Stimulated activated CD4-positive, alpha-beta T cell treated with anti-CD3 and anti-CD28 coated beads, Interleukin-1b, Interleukin-23, amount 100 ng/mL, for 48 hours (primary cell): ENCODE measurements at regions not wholly inside any gene's neighbourhood (a gene's known extent, or its start where the extent isn't known, plus 50 kb on each side); places are given as distances from the start of the nearest gene placed in this dataset.
A peak's percentile ranks its signal among the peaks of the same experiment; 100 is the strongest.

Source experiments
- DNase-seq: peaks from one replicate; pipeline ENCODE4 v3.0.0-alpha.2; 2020

- no peak for DNase-seq
These were observed 61.4 kb downstream of the TM2D3 start for GRCh38 chr15:101590785-101591184.

GRCh38 chr15:101583284-101583683, 68.9 kb downstream of the TM2D3 start:
- no peak for DNase-seq

GRCh38 chr15:101580431-101580830, 71.8 kb downstream of the TM2D3 start:
- no peak for DNase-seq

GRCh38 chr15:101579631-101580163, 72.5 kb downstream of the TM2D3 start:
- DNase-seq = no peak

GRCh38 chr15:101578443-101578894, 73.7 kb downstream of the TM2D3 start:
- DNase-seq = peak; percentile 14

GRCh38 chr15:101573951-101574350, 78.2 kb downstream of the TM2D3 start:
- no peak for DNase-seq

GRCh38 chr15:101570241-101570640, 80.7 kb upstream of the PCSK6 start:
- DNase-seq = no peak

- no peak for DNase-seq
These were observed 79.5 kb upstream of the PCSK6 start for GRCh38 chr15:101568821-101569555.

- DNase-seq = no peak
These were observed 78.8 kb upstream of the PCSK6 start for GRCh38 chr15:101568309-101568708.

- DNase-seq = no peak
These were observed 77.4 kb upstream of the PCSK6 start for GRCh38 chr15:101566748-101567488.

- no peak for DNase-seq
These were observed 75.9 kb upstream of the PCSK6 start for GRCh38 chr15:101565377-101565776.

GRCh38 chr15:101563176-101563796, 73.8 kb upstream of the PCSK6 start:
- no peak for DNase-seq

- DNase-seq = no peak
These were observed 73.0 kb upstream of the PCSK6 start for GRCh38 chr15:101562428-101563059.

- DNase-seq = no peak
These were observed 72.0 kb upstream of the PCSK6 start for GRCh38 chr15:101561584-101561906.

GRCh38 chr15:101560722-101561583, 71.4 kb upstream of the PCSK6 start:
- no peak for DNase-seq

- DNase-seq = no peak
These were observed 70.4 kb upstream of the PCSK6 start for GRCh38 chr15:101559952-101560351.

- DNase-seq = no peak
These were observed 68.9 kb upstream of the PCSK6 start for GRCh38 chr15:101558221-101558941.

- no peak for DNase-seq
These were observed 66.8 kb upstream of the PCSK6 start for GRCh38 chr15:101556273-101556672.

GRCh38 chr15:101554115-101554915, 64.8 kb upstream of the PCSK6 start:
- no peak for DNase-seq

GRCh38 chr15:101551696-101552591, 62.4 kb upstream of the PCSK6 start:
- no peak for DNase-seq
